Ovary (tissue), 3 donors: ENCODE measurements at regions not wholly inside any gene's neighbourhood (a gene's known extent, or its start where the extent isn't known, plus 50 kb on each side); places are given as distances from the start of the nearest gene placed in this dataset.

Source experiments
- CTCF ChIP-seq, 3 donors: fragments of 450-650 bp in 2 of 3; fragments of 200-600 bp in 1 of 3; IDR thresholded peaks; one replicate each; pipeline versions ENCODE4 v1.5.1 to v1.8.0; 2016 to 2022; ENCODE audit warnings: antibody characterized with exemption in 3 of 3, mild to moderate bottlenecking in 1 of 3
- POLR2A ChIP-seq: fragments of 450-650 bp; IDR thresholded peaks from one replicate; pipeline ENCODE4 v1.6.1; 2017; ENCODE audit warnings: antibody characterized with exemption, mild to moderate bottlenecking, moderate library complexity
- donor health status: DM: no; HTN: no; CAD: no.

- TF ChIP-seq CTCF (IDR thresholded peaks at IDR 0.05) (no peak), POLR2A (no peak)
Observed at GRCh38 chr5:71946343-71947030, 160.8 kb upstream of the MAP1B start.
